Prostate gland (tissue), 2 donors: ENCODE measurements at regions not wholly inside any gene's neighbourhood (a gene's known extent, or its start where the extent isn't known, plus 50 kb on each side); places are given as distances from the start of the nearest gene placed in this dataset.

Experiments
- DNase-seq: peaks from one replicate; pipeline ENCODE4 v3.0.0-alpha.2; 2019; ENCODE audit warnings: low spot score
- H3K27ac ChIP-seq, 2 donors: fragments of 200-600 bp; sonication (generic); 2 replicates each; pipeline ENCODE4 v1.5.1; 2017 to 2019
- H3K27me3 ChIP-seq: fragments of 200-600 bp; sonication (generic); replicated peaks from 2 replicates; pipeline ENCODE4 v1.5.1; 2019; ENCODE audit not compliant: insufficient read depth
- H3K36me3 ChIP-seq, 2 donors: fragments of 200-600 bp; sonication (generic); 1 replicate in 1 of 2; 2 replicates in 1 of 2; pipeline versions ENCODE4 v1.5.1 to v1.8.1; 2017 to 2019
- H3K4me1 ChIP-seq: fragments of 200-600 bp; sonication (generic); replicated peaks from 2 replicates; pipeline ENCODE4 v1.5.1; 2019
- H3K4me3 ChIP-seq, 2 donors: fragments of 200-600 bp; sonication (generic); 2 replicates each; pipeline ENCODE4 v1.5.1; 2017 to 2019
- H3K9me3 ChIP-seq: fragments of 200-600 bp; sonication (generic); 2 replicates; pipeline ENCODE4 v1.5.1; 2017
- POLR2A ChIP-seq: fragments of 450-650 bp; IDR thresholded peaks from one replicate; pipeline ENCODE4 v1.6.1; 2016; ENCODE audit warnings: antibody characterized with exemption, mild to moderate bottlenecking
- POLR2AphosphoS5 ChIP-seq: sonication (generic); formaldehyde crosslinking; IDR thresholded peaks from one replicate; pipeline ENCODE4 v1.6.1; 2017; ENCODE audit warnings: antibody characterized with exemption
- WGBS: methylation state at CpG from one replicate; pipeline ENCODE4 v1.1.5; 2018; 5-methylcytosine and 5-hydroxymethylcytosine counted together
- intact Hi-C: fragments of 100-400 bp; cut with DNase I; formaldehyde crosslinking; loops from one replicate; pipeline ENCODE4 v1.14.2; 2022
- TF ChIP-seq, protein P1 (sequence below), 4 experiments: fragments of 200-600 bp in 2 of 4; fragments of 450-650 bp in 2 of 4; sonication (generic) in 2 of 4; IDR thresholded peaks; 1 replicate in 3 of 4; 2 replicates in 1 of 4; pipeline ENCODE4 v1.5.1; 2016 to 2019; ENCODE audit warnings: antibody characterized with exemption in 4 of 4, mild to moderate bottlenecking in 2 of 4, moderate library complexity in 2 of 4

GRCh38 chr9:86555661-86556060 is 201.5 kb upstream of the TUT7 start:
- TF ChIP-seq, protein P1, sequence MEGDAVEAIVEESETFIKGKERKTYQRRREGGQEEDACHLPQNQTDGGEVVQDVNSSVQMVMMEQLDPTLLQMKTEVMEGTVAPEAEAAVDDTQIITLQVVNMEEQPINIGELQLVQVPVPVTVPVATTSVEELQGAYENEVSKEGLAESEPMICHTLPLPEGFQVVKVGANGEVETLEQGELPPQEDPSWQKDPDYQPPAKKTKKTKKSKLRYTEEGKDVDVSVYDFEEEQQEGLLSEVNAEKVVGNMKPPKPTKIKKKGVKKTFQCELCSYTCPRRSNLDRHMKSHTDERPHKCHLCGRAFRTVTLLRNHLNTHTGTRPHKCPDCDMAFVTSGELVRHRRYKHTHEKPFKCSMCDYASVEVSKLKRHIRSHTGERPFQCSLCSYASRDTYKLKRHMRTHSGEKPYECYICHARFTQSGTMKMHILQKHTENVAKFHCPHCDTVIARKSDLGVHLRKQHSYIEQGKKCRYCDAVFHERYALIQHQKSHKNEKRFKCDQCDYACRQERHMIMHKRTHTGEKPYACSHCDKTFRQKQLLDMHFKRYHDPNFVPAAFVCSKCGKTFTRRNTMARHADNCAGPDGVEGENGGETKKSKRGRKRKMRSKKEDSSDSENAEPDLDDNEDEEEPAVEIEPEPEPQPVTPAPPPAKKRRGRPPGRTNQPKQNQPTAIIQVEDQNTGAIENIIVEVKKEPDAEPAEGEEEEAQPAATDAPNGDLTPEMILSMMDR (IDR thresholded peaks at IDR 0.05) = no peak
- TF ChIP-seq POLR2A (no peak), POLR2AphosphoS5 (no peak)
- H3K4me1 ChIP-seq = no peaks in the 10 kb centered on the region
- WGBS = 53% methylated on average over 2 of the region's 2 CpGs
- no peaks in the 10 kb centered on the region for H3K36me3 ChIP-seq
- no peak for DNase-seq
- no peak overlapping the region for H3K27ac ChIP-seq
- intact Hi-C loops = no loop called here
- H3K27me3 ChIP-seq = no peaks in the 10 kb centered on the region
- H3K4me3 ChIP-seq = no peak overlapping the region
- no peaks in the 10 kb centered on the region for H3K9me3 ChIP-seq

- H3K4me1 ChIP-seq = no peaks in the 10 kb centered on the region
- no peak for DNase-seq
- H3K27ac ChIP-seq = no peak overlapping the region
- no peaks in the 10 kb centered on the region for H3K36me3 ChIP-seq
- H3K9me3 ChIP-seq = no peaks in the 10 kb centered on the region
- no peaks in the 10 kb centered on the region for H3K27me3 ChIP-seq
- TF ChIP-seq POLR2AphosphoS5 (no peak), POLR2A (no peak)
- TF ChIP-seq, protein P1 (IDR thresholded peaks at IDR 0.05) = no peak
- intact Hi-C loops = no loop called here
- H3K4me3 ChIP-seq = no peak overlapping the region
- 90% methylated on average over 2 of the region's 2 CpGs for WGBS
Observed at GRCh38 chr9:86550401-86550800, 196.2 kb upstream of the TUT7 start.

DNA sequence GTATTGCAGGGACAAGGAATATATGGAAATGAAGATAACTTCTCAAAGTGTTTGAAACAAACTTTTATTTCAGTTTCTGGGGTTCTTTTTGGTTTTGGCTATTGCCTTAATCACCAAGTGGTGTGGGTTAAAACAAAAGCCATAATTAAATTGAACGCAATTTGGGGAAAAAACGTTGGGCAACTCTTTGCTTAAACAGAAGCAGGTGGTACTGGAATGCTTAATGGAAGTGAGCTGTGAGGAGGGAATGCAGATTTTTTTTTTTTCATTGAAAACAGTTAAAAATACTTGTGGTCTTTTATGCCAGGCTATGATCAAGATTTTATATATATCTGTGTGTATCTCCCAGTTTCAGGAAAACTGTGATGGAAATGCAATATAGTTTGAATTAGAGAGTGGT is 195.7 kb upstream of the TUT7 start:
- H3K36me3 ChIP-seq = no peaks in the 10 kb centered on the region
- H3K4me1 ChIP-seq = no peaks in the 10 kb centered on the region
- DNase-seq = no peak
- H3K27ac ChIP-seq = no peak overlapping the region
- TF ChIP-seq, protein P1 (IDR thresholded peaks at IDR 0.05) = no peak
- TF ChIP-seq POLR2AphosphoS5 (no peak), POLR2A (no peak)
- H3K9me3 ChIP-seq = no peaks in the 10 kb centered on the region
- 65% methylated on average over 2 of the region's 2 CpGs for WGBS
- intact Hi-C loops = no loop called here
- no peak overlapping the region for H3K4me3 ChIP-seq
- H3K27me3 ChIP-seq = no peaks in the 10 kb centered on the region

DNA sequence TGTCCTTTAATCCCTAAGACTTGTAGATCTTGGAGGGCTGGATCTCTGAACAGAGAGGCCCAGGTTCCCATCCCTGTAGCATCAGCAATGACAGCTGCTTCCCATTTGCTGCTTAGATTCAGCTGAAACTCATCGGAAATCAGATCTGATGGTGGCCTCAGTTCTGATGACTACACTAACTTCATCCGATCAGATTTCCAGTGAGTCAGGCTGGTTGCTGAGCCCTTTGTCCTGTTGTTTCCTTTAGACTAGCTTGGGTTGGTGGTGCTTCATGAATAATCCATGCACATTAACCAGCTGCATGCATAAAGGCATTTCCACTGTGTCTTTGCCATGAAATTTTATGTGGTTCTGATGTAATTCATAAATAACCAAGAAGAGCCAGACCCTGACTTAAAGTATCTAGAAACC is 195.2 kb upstream of the TUT7 start:
- no peak for TF ChIP-seq POLR2A
- TF ChIP-seq, protein P1 (IDR thresholded peaks at IDR 0.05) = no peak
- TF ChIP-seq POLR2AphosphoS5 = no peak
- intact Hi-C loops = no loop called here
- Histone ChIP-seq H3K9me3 (no peaks in the 10 kb centered on the region), H3K4me1 (no peaks in the 10 kb centered on the region), H3K4me3 (no peak overlapping the region), H3K36me3 (no peaks in the 10 kb centered on the region), H3K27me3 (no peaks in the 10 kb centered on the region), H3K27ac (no peak overlapping the region)
- WGBS = 79% methylated on average over 2 of the region's 2 CpGs
- no peak for DNase-seq

GRCh38 chr9:86548220-86548619 is 194.0 kb upstream of the TUT7 start:
- no peak for DNase-seq
- 96% methylated on average over 4 of the region's 4 CpGs for WGBS
- intact Hi-C loops = no loop called here
- TF ChIP-seq POLR2A = no peak
- TF ChIP-seq, protein P1 (IDR thresholded peaks at IDR 0.05) = no peak
- Histone ChIP-seq H3K36me3 (no peaks in the 10 kb centered on the region), H3K9me3 (no peaks in the 10 kb centered on the region), H3K4me3 (no peak overlapping the region), H3K27ac (no peak overlapping the region), H3K4me1 (no peaks in the 10 kb centered on the region), H3K27me3 (no peaks in the 10 kb centered on the region)
